Thyroid gland (tissue), 4 donors: ENCODE measurements at regions not wholly inside any gene's neighbourhood (a gene's known extent, or its start where the extent isn't known, plus 50 kb on each side); places are given as distances from the start of the nearest gene placed in this dataset.
"Not testable (repeated sequence)": the region's sequence is repeated elsewhere in the genome, so short reads cannot be mapped to it uniquely, and the experiment has no call there.

Experiments
- POLR2A ChIP-seq, 2 donors: fragments of 450-650 bp; IDR thresholded peaks; one replicate each; pipeline ENCODE4 v1.6.1; 2017; ENCODE audit warnings: antibody characterized with exemption in 2 of 2, mild to moderate bottlenecking in 2 of 2, moderate library complexity in 1 of 2
- TF ChIP-seq, protein P1 (sequence below), 6 experiments: fragments of 200-600 bp in 3 of 6; fragments of 450-650 bp in 3 of 6; sonication (generic) in 3 of 6; IDR thresholded peaks; one replicate each; pipeline ENCODE4 v1.5.1; 2016 to 2019; ENCODE audit warnings: antibody characterized with exemption in 6 of 6, mild to moderate bottlenecking in 2 of 6, inconsistent platforms in 1 of 6, moderate library complexity in 1 of 6

DNA sequence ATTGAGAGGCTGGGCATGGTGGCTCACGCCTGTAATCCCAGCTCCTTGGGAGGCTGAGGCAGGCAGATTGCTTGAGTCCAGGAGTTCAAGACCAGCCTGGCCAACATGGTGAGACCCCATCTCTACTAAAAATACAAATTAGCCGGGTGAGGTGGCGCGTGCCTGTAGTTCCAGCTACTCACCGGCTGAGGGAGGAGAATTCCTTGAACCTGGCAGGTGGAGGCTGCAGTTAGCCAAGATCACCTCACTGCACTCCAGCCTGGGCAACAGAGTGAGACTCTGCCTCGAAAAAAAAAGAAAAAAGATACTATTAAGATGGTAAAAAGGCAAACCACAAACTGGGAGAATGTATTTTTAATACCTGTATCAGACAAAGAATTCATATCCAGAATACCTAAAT, 124.2 kb upstream of the RAP1B start:
- TF ChIP-seq, protein P1, sequence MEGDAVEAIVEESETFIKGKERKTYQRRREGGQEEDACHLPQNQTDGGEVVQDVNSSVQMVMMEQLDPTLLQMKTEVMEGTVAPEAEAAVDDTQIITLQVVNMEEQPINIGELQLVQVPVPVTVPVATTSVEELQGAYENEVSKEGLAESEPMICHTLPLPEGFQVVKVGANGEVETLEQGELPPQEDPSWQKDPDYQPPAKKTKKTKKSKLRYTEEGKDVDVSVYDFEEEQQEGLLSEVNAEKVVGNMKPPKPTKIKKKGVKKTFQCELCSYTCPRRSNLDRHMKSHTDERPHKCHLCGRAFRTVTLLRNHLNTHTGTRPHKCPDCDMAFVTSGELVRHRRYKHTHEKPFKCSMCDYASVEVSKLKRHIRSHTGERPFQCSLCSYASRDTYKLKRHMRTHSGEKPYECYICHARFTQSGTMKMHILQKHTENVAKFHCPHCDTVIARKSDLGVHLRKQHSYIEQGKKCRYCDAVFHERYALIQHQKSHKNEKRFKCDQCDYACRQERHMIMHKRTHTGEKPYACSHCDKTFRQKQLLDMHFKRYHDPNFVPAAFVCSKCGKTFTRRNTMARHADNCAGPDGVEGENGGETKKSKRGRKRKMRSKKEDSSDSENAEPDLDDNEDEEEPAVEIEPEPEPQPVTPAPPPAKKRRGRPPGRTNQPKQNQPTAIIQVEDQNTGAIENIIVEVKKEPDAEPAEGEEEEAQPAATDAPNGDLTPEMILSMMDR (IDR thresholded peaks at IDR 0.05) = not testable (repeated sequence)
- not testable (repeated sequence) for TF ChIP-seq POLR2A (IDR thresholded peaks at IDR 0.05)
